ENCODE measurements at regions not wholly inside any gene's neighbourhood (a gene's known extent, or its start where the extent isn't known, plus 50 kb on each side); places are given as distances from the start of the nearest gene placed in this dataset.
"Not testable (repeated sequence)": the region's sequence is repeated elsewhere in the genome, so short reads cannot be mapped to it uniquely, and the experiment has no call there.

- no peak for DNase-seq (ENCODE audit: low read depth)
Measured at GRCh38 chr7:69090936-69091335, 507.3 kb upstream of the AUTS2 start.

- DNase-seq (ENCODE audit: low read depth): no peak
Measured at GRCh38 chr7:69091521-69091920, 506.8 kb upstream of the AUTS2 start.

GRCh38 chr7:69095127-69095526 is 503.1 kb upstream of the AUTS2 start:
- no peak for DNase-seq (ENCODE audit: low read depth)

- no peak for DNase-seq (ENCODE audit: low read depth)
Measured at GRCh38 chr7:69095649-69096048, 502.6 kb upstream of the AUTS2 start.

GRCh38 chr7:69104023-69104422 is 494.3 kb upstream of the AUTS2 start:
- no peak for DNase-seq (ENCODE audit: low read depth)

GRCh38 chr7:69105092-69105491 is 493.2 kb upstream of the AUTS2 start:
- no peak for DNase-seq (ENCODE audit: low read depth)

GRCh38 chr7:69105981-69106380 is 492.3 kb upstream of the AUTS2 start:
- DNase-seq (ENCODE audit: low read depth): no peak

GRCh38 chr7:69106449-69106848 is 491.8 kb upstream of the AUTS2 start:
- not testable (repeated sequence) for DNase-seq (ENCODE audit: low read depth)

- not testable (repeated sequence) for DNase-seq (ENCODE audit: low read depth)
Measured at GRCh38 chr7:69106946-69107345, 491.3 kb upstream of the AUTS2 start.

GRCh38 chr7:69108097-69108496 is 490.2 kb upstream of the AUTS2 start:
- DNase-seq (ENCODE audit: low read depth): no peak

GRCh38 chr7:69109246-69109645 is 489.0 kb upstream of the AUTS2 start:
- DNase-seq (ENCODE audit: low read depth): no peak

GRCh38 chr7:69109879-69110278 is 488.4 kb upstream of the AUTS2 start:
- no peak for DNase-seq (ENCODE audit: low read depth)

- no peak for DNase-seq (ENCODE audit: low read depth)
Measured at GRCh38 chr7:69110450-69111050, 487.7 kb upstream of the AUTS2 start.

- DNase-seq (ENCODE audit: low read depth): no peak
Measured at GRCh38 chr7:69114374-69114773, 483.9 kb upstream of the AUTS2 start.

- DNase-seq (ENCODE audit: low read depth): no peak
Measured at GRCh38 chr7:69115788-69116187, 482.5 kb upstream of the AUTS2 start.

GRCh38 chr7:69116196-69116595 is 482.1 kb upstream of the AUTS2 start:
- DNase-seq (ENCODE audit: low read depth): not testable (repeated sequence)

- DNase-seq (ENCODE audit: low read depth): no peak
Measured at GRCh38 chr7:69122953-69123352, 475.3 kb upstream of the AUTS2 start.

GRCh38 chr7:69126896-69127479 is 471.3 kb upstream of the AUTS2 start:
- DNase-seq (ENCODE audit: low read depth): no peak

- no peak for DNase-seq (ENCODE audit: low read depth)
Measured at GRCh38 chr7:69129524-69129923, 468.8 kb upstream of the AUTS2 start.

- DNase-seq (ENCODE audit: low read depth): no peak
Measured at GRCh38 chr7:69129951-69130350, 468.3 kb upstream of the AUTS2 start.

GRCh38 chr7:69130396-69130795 is 467.9 kb upstream of the AUTS2 start:
- DNase-seq (ENCODE audit: low read depth): no peak

GRCh38 chr7:69134316-69134715 is 464.0 kb upstream of the AUTS2 start:
- no peak for DNase-seq (ENCODE audit: low read depth)

- no peak for DNase-seq (ENCODE audit: low read depth)
Measured at GRCh38 chr7:69147631-69148030, 450.6 kb upstream of the AUTS2 start.
